ENCODE measurements at regions not wholly inside any gene's neighbourhood (a gene's known extent, or its start where the extent isn't known, plus 50 kb on each side); places are given as distances from the start of the nearest gene placed in this dataset.

GRCh38 chr6:19013026-19013705, 626.0 kb downstream of the RNF144B start:
- no peaks in the 10 kb centered on the region for H3K9me2 ChIP-seq (replicated peaks; ENCODE audit: insufficient read depth, low read length)
- H3K79me2 ChIP-seq (ENCODE audit: low read length): no peaks in the 10 kb centered on the region
- no peaks in the 10 kb centered on the region for H4K20me1 ChIP-seq (ENCODE audit: insufficient read depth, low read length)
- no peak for DNase-seq
- no peak overlapping the region for H3K27ac ChIP-seq (ENCODE audit: low read length)
- H3K9ac ChIP-seq (ENCODE audit: low read length): no peak overlapping the region
- H2AFZ ChIP-seq (ENCODE audit: low read length): no peak overlapping the region
- H3K4me3 ChIP-seq (ENCODE audit: low read length): no peak overlapping the region
- H3K4me2 ChIP-seq (ENCODE audit: low read depth, low read length): no peak overlapping the region
- H3K36me3 ChIP-seq (replicated peaks; ENCODE audit: insufficient read depth, low read length): no peaks in the 10 kb centered on the region
- H3K27me3 ChIP-seq (replicated peaks; ENCODE audit: insufficient read depth, low read length): no peaks in the 10 kb centered on the region
- no peak for TF ChIP-seq EZH2phosphoT487 (IDR thresholded peaks at IDR 0.05; ENCODE audit: low read length)
- TF ChIP-seq CTCF (IDR thresholded peaks at IDR 0.05; ENCODE audit: low read length): no peak
- no peak for TF ChIP-seq EZH2 (optimal IDR thresholded peaks at IDR 0.05; ENCODE audit: low read depth, low read length)
- no peaks in the 10 kb centered on the region for H3K9me3 ChIP-seq (replicated peaks; ENCODE audit: insufficient read depth, low read length)
- no peaks in the 10 kb centered on the region for H3F3A ChIP-seq (ENCODE audit: insufficient read depth, low read length)
- no peaks in the 10 kb centered on the region for H3K4me1 ChIP-seq (ENCODE audit: low read length)

GRCh38 chr6:19024737-19025136, 637.6 kb downstream of the RNF144B start:
- Histone ChIP-seq H3K79me2 (ENCODE audit: low read length) (no peaks in the 10 kb centered on the region), H3K9me3 (replicated peaks; ENCODE audit: insufficient read depth, low read length) (no peaks in the 10 kb centered on the region), H3K9me2 (replicated peaks; ENCODE audit: insufficient read depth, low read length) (no peaks in the 10 kb centered on the region), H3K27me3 (replicated peaks; ENCODE audit: insufficient read depth, low read length) (no peaks in the 10 kb centered on the region), H3K4me2 (ENCODE audit: low read depth, low read length) (no peak overlapping the region), H3K4me3 (ENCODE audit: low read length) (no peak overlapping the region), H2AFZ (ENCODE audit: low read length) (no peak overlapping the region), H4K20me1 (ENCODE audit: insufficient read depth, low read length) (no peaks in the 10 kb centered on the region), H3K9ac (ENCODE audit: low read length) (no peak overlapping the region), H3K4me1 (ENCODE audit: low read length) (no peaks in the 10 kb centered on the region), H3F3A (ENCODE audit: insufficient read depth, low read length) (no peaks in the 10 kb centered on the region), H3K36me3 (replicated peaks; ENCODE audit: insufficient read depth, low read length) (no peaks in the 10 kb centered on the region), H3K27ac (ENCODE audit: low read length) (no peak overlapping the region)
- no peak for DNase-seq
- TF ChIP-seq EZH2phosphoT487 (IDR thresholded peaks at IDR 0.05; ENCODE audit: low read length): no peak
- TF ChIP-seq CTCF (IDR thresholded peaks at IDR 0.05; ENCODE audit: low read length): peak; percentile 13; the same call in 1 of the 2 replicates

- no peaks in the 10 kb centered on the region for H3K27me3 ChIP-seq (replicated peaks; ENCODE audit: insufficient read depth, low read length)
- no peak for DNase-seq
- no peaks in the 10 kb centered on the region for H3K9me3 ChIP-seq (replicated peaks; ENCODE audit: insufficient read depth, low read length)
- no peak overlapping the region for H3K4me2 ChIP-seq (ENCODE audit: low read depth, low read length)
- no peaks in the 10 kb centered on the region for H3F3A ChIP-seq (ENCODE audit: insufficient read depth, low read length)
- no peaks in the 10 kb centered on the region for H3K9me2 ChIP-seq (replicated peaks; ENCODE audit: insufficient read depth, low read length)
- no peaks in the 10 kb centered on the region for H4K20me1 ChIP-seq (ENCODE audit: insufficient read depth, low read length)
- no peak overlapping the region for H3K27ac ChIP-seq (ENCODE audit: low read length)
- H3K4me1 ChIP-seq (ENCODE audit: low read length): no peaks in the 10 kb centered on the region
- no peaks in the 10 kb centered on the region for H3K79me2 ChIP-seq (ENCODE audit: low read length)
- no peaks in the 10 kb centered on the region for H3K36me3 ChIP-seq (replicated peaks; ENCODE audit: insufficient read depth, low read length)
- no peak overlapping the region for H3K9ac ChIP-seq (ENCODE audit: low read length)
- no peak overlapping the region for H2AFZ ChIP-seq (ENCODE audit: low read length)
- TF ChIP-seq CTCF (IDR thresholded peaks at IDR 0.05; ENCODE audit: low read length) (no peak), EZH2 (optimal IDR thresholded peaks at IDR 0.05; ENCODE audit: low read depth, low read length) (no peak), EZH2phosphoT487 (IDR thresholded peaks at IDR 0.05; ENCODE audit: low read length) (no peak)
- H3K4me3 ChIP-seq (ENCODE audit: low read length): no peak overlapping the region
Observed at GRCh38 chr6:19028201-19028600, 641.1 kb downstream of the RNF144B start.

All from MM.1S (cell line).